SK-N-SH treated with all-trans-retinoic acid at 6 μM for 48 hours (cell line): ENCODE measurements at regions not wholly inside any gene's neighbourhood (a gene's known extent, or its start where the extent isn't known, plus 50 kb on each side); places are given as distances from the start of the nearest gene placed in this dataset.

Experiments
- ARNTL ChIP-seq: fragments of 450-650 bp; formaldehyde crosslinking; IDR thresholded peaks from 2 replicates; pipeline ENCODE4 v1.5.0; 2020; ENCODE audit warnings: low read depth, mild to moderate bottlenecking, moderate library complexity, borderline replicate concordance
- BACH2 ChIP-seq: fragments of 250-450 bp; sonication (Bioruptor Pico); IDR thresholded peaks from 2 replicates; pipeline ENCODE4 v1.9.0; 2021; ENCODE audit warnings: mild to moderate bottlenecking, borderline replicate concordance
- ESRRG ChIP-seq: fragments of 250-450 bp; sonication (Bioruptor Pico); IDR thresholded peaks from 2 replicates; pipeline ENCODE4 v1.6.1; 2021; ENCODE audit warnings: mild to moderate bottlenecking
- ISL1 ChIP-seq: fragments of 250-450 bp; sonication (Bioruptor Pico); IDR thresholded peaks from 2 replicates; pipeline ENCODE4 v2.1.2; 2022; ENCODE audit warnings: mild to moderate bottlenecking, moderate library complexity
- RARB ChIP-seq: fragments of 250-450 bp; sonication (Bioruptor Pico); IDR thresholded peaks from 2 replicates; pipeline ENCODE4 v1.8.0; 2021; ENCODE audit warnings: mild to moderate bottlenecking, moderate library complexity
- ZNF70 ChIP-seq: fragments of 450-650 bp; formaldehyde crosslinking; IDR thresholded peaks from 2 replicates; pipeline ENCODE4 v1.5.0; 2020; ENCODE audit warnings: mild to moderate bottlenecking, moderate library complexity
- ZNF8 ChIP-seq: fragments of 450-650 bp; formaldehyde crosslinking; IDR thresholded peaks from 2 replicates; pipeline ENCODE4 v1.5.0; 2020; ENCODE audit warnings: mild to moderate bottlenecking, moderate library complexity
- TF ChIP-seq, protein P1 (sequence below): fragments of 250-450 bp; sonication (Bioruptor Pico); IDR thresholded peaks from 2 replicates; pipeline ENCODE4 v1.8.0; 2021; ENCODE audit warnings: low read depth, mild to moderate bottlenecking, moderate library complexity, borderline replicate concordance
- TF ChIP-seq, protein P2 (sequence below): fragments of 250-450 bp; sonication (Bioruptor Pico); IDR thresholded peaks from 2 replicates; pipeline ENCODE4 v1.8.0; 2020; ENCODE audit warnings: mild to moderate bottlenecking, moderate library complexity, borderline replicate concordance
- TF ChIP-seq, protein P3 (sequence below): fragments of 250-450 bp; sonication (Bioruptor Pico); IDR thresholded peaks from 2 replicates; pipeline ENCODE4 v1.5.1; 2021; ENCODE audit warnings: mild to moderate bottlenecking, moderate library complexity

DNA sequence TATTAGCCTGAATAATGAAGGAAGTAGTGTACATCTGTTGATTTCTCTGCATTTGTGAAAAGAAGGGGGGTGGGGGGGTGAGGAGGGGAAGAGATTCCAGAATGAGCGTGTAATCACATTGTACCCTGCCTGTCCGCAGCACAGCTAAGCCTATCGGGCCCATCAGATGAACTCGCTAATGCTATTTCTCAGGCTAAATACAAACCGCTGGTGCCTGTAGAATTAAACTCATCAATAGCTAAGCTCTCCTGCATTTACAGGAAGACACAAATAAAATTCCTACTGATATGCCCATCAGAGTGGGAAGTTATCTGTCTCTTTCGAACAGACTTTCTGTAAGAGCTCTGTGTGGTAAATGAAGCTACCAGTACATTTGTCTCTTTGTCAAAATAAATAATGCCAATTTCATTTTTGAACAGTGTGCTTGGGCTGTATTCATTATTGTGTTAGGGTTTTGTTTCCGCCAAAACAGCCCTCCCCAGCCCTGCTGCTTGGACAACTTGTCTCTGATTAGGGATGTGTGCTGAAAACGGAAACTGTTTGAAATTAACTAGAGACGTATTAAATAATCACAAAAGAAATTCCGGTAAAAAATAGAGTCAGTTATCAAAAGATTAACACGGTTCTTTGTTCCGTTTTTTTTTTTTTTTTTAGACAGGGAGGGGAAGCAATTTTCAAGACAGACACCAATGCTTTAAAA, 305.4 kb downstream of the TTLL7 start:
- TF ChIP-seq ZNF70 (CRISPR knock-in tag) (no peak), ISL1 (CRISPR knock-in tag) (no peak), ARNTL (CRISPR knock-in tag) (no peak), ZNF8 (no peak), RARB (CRISPR knock-in tag) (no peak), BACH2 (CRISPR knock-in tag) (no peak), ESRRG (no peak)
- TF ChIP-seq, protein P1, sequence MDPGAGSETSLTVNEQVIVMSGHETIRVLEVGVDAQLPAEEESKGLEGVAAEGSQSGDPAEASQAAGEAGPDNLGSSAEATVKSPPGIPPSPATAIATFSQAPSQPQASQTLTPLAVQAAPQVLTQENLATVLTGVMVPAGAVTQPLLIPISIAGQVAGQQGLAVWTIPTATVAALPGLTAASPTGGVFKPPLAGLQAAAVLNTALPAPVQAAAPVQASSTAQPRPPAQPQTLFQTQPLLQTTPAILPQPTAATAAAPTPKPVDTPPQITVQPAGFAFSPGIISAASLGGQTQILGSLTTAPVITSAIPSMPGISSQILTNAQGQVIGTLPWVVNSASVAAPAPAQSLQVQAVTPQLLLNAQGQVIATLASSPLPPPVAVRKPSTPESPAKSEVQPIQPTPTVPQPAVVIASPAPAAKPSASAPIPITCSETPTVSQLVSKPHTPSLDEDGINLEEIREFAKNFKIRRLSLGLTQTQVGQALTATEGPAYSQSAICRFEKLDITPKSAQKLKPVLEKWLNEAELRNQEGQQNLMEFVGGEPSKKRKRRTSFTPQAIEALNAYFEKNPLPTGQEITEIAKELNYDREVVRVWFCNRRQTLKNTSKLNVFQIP, result no peak
- TF ChIP-seq, protein P2, sequence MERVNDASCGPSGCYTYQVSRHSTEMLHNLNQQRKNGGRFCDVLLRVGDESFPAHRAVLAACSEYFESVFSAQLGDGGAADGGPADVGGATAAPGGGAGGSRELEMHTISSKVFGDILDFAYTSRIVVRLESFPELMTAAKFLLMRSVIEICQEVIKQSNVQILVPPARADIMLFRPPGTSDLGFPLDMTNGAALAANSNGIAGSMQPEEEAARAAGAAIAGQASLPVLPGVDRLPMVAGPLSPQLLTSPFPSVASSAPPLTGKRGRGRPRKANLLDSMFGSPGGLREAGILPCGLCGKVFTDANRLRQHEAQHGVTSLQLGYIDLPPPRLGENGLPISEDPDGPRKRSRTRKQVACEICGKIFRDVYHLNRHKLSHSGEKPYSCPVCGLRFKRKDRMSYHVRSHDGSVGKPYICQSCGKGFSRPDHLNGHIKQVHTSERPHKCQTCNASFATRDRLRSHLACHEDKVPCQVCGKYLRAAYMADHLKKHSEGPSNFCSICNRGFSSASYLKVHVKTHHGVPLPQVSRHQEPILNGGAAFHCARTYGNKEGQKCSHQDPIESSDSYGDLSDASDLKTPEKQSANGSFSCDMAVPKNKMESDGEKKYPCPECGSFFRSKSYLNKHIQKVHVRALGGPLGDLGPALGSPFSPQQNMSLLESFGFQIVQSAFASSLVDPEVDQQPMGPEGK, result no peak
- TF ChIP-seq, protein P3, sequence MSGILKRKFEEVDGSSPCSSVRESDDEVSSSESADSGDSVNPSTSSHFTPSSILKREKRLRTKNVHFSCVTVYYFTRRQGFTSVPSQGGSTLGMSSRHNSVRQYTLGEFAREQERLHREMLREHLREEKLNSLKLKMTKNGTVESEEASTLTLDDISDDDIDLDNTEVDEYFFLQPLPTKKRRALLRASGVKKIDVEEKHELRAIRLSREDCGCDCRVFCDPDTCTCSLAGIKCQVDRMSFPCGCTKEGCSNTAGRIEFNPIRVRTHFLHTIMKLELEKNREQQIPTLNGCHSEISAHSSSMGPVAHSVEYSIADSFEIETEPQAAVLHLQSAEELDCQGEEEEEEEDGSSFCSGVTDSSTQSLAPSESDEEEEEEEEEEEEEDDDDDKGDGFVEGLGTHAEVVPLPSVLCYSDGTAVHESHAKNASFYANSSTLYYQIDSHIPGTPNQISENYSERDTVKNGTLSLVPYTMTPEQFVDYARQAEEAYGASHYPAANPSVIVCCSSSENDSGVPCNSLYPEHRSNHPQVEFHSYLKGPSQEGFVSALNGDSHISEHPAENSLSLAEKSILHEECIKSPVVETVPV, result no peak
